H9 (cell line): ENCODE measurements at regions not wholly inside any gene's neighbourhood (a gene's known extent, or its start where the extent isn't known, plus 50 kb on each side); places are given as distances from the start of the nearest gene placed in this dataset.
A peak's percentile ranks its signal among the peaks of the same experiment; 100 is the strongest.

Experiments
- DNase-seq: peaks from one replicate; pipeline ENCODE4 v3.0.0-alpha.2; 2017
- H2AFZ ChIP-seq: one replicate; pipeline ENCODE4 v1.6.1; 2013; ENCODE audit warnings: mild to moderate bottlenecking, low read length, control low read depth, moderate library complexity
- H2AK5ac ChIP-seq: 2 replicates; pipeline ENCODE4 v1.6.1; 2013; ENCODE audit warnings: low read length, control low read depth, mixed read lengths; ENCODE audit not compliant: insufficient read length
- H2BK120ac ChIP-seq: one replicate; pipeline ENCODE4 v1.6.1; 2013; ENCODE audit warnings: low read depth, mild to moderate bottlenecking, low read length, control low read depth, inconsistent platforms; ENCODE audit not compliant: poor library complexity, severe bottlenecking
- H2BK12ac ChIP-seq: 2 replicates; pipeline ENCODE4 v1.6.1; 2013; ENCODE audit warnings: low read length, control low read depth, mixed read lengths, low read depth; ENCODE audit not compliant: insufficient read length
- H2BK15ac ChIP-seq: 2 replicates; pipeline ENCODE4 v1.6.1; 2013; ENCODE audit warnings: low read depth, low read length, control low read depth
- H2BK20ac ChIP-seq: one replicate; pipeline ENCODE4 v1.6.1; 2013; ENCODE audit warnings: low read depth, mild to moderate bottlenecking, low read length, control low read depth, inconsistent platforms; ENCODE audit not compliant: poor library complexity, severe bottlenecking
- H2BK5ac ChIP-seq: 2 replicates; pipeline ENCODE4 v1.6.1; 2013; ENCODE audit warnings: low read length, control low read depth, mixed read lengths; ENCODE audit not compliant: insufficient read length
- H3K14ac ChIP-seq: 2 replicates; pipeline ENCODE4 v1.6.1; 2013; ENCODE audit warnings: low read length, control low read depth; ENCODE audit not compliant: insufficient read depth
- H3K18ac ChIP-seq: 2 replicates; pipeline ENCODE4 v1.6.1; 2013; ENCODE audit warnings: low read depth, mild to moderate bottlenecking, mixed read lengths, low read length, control low read depth; ENCODE audit not compliant: insufficient read length
- H3K23ac ChIP-seq: 2 replicates; pipeline ENCODE4 v1.6.1; 2013; ENCODE audit warnings: low read length, control low read depth, mixed read lengths, low read depth; ENCODE audit not compliant: insufficient read length
- H3K23me2 ChIP-seq: 2 replicates; pipeline ENCODE4 v1.6.1; 2013; ENCODE audit warnings: low read depth, mild to moderate bottlenecking, mixed read lengths, low read length, control low read depth; ENCODE audit not compliant: insufficient read length, poor library complexity, severe bottlenecking
- H3K27ac ChIP-seq: 2 replicates; pipeline ENCODE4 v1.5.1; 2013; ENCODE audit warnings: low read length, control low read depth, mixed read lengths, low read depth; ENCODE audit not compliant: insufficient read length
- H3K27me3 ChIP-seq: 2 replicates; pipeline ENCODE4 v1.6.1; 2013; ENCODE audit warnings: low read length, control low read depth, inconsistent platforms; ENCODE audit not compliant: insufficient read depth
- H3K4ac ChIP-seq: 2 replicates; pipeline ENCODE4 v1.6.1; 2013; ENCODE audit warnings: low read depth, mild to moderate bottlenecking, control low read depth, inconsistent platforms, low read length, moderate library complexity
- H3K4me1 ChIP-seq: 2 replicates; pipeline ENCODE4 v1.6.1; 2013; ENCODE audit warnings: low read length, control low read depth, inconsistent platforms; ENCODE audit not compliant: insufficient read depth
- H3K4me2 ChIP-seq: 2 replicates; pipeline ENCODE4 v1.6.1; 2013; ENCODE audit warnings: low read length, control low read depth, mixed read lengths; ENCODE audit not compliant: insufficient read length, insufficient read depth
- H3K56ac ChIP-seq: 2 replicates; pipeline ENCODE4 v1.6.1; 2013; ENCODE audit warnings: low read depth, mild to moderate bottlenecking, mixed read lengths, low read length, control low read depth; ENCODE audit not compliant: insufficient read length
- H3K79me1 ChIP-seq: 2 replicates; pipeline ENCODE4 v1.6.1; 2013; ENCODE audit warnings: low read depth, mild to moderate bottlenecking, moderate library complexity, low read length, control low read depth, inconsistent platforms; ENCODE audit not compliant: insufficient read depth, poor library complexity, severe bottlenecking
- H3K79me2 ChIP-seq: 2 replicates; pipeline ENCODE4 v1.6.1; 2013; ENCODE audit warnings: low read length, control low read depth, inconsistent platforms; ENCODE audit not compliant: insufficient read depth
- H3K9ac ChIP-seq: 2 replicates; pipeline ENCODE4 v1.6.1; 2013; ENCODE audit warnings: low read length, control low read depth, mixed read lengths; ENCODE audit not compliant: insufficient read length; ENCODE audit errors: extremely low read depth
- H3K9me3 ChIP-seq: one replicate; pipeline ENCODE4 v1.6.1; 2013; ENCODE audit warnings: low read depth, low read length, inconsistent platforms; ENCODE audit not compliant: control insufficient read depth
- H3T11ph ChIP-seq: one replicate; pipeline ENCODE4 v1.6.1; 2013; ENCODE audit warnings: mild to moderate bottlenecking, low read length, control low read depth, inconsistent platforms
- H4K20me1 ChIP-seq: one replicate; pipeline ENCODE4 v1.6.1; 2013; ENCODE audit not compliant: control insufficient read depth, insufficient read length, insufficient read depth
- H4K5ac ChIP-seq: 2 replicates; pipeline ENCODE4 v1.6.1; 2013; ENCODE audit warnings: low read depth, mild to moderate bottlenecking, mixed read lengths, low read length, control low read depth; ENCODE audit not compliant: insufficient read length
- H4K8ac ChIP-seq: replicated peaks from 2 replicates; pipeline ENCODE4 v1.6.1; 2013; ENCODE audit warnings: low read length, control low read depth, mixed read lengths, low read depth; ENCODE audit not compliant: insufficient read length
- H4K91ac ChIP-seq: 2 replicates; pipeline ENCODE4 v1.6.1; 2013; ENCODE audit warnings: low read depth, mild to moderate bottlenecking, moderate library complexity, mixed read lengths, low read length, control low read depth; ENCODE audit not compliant: insufficient read length
- H3K27ac Mint-ChIP-seq, 3 experiments: 2 replicates in 2 of 3; 3 replicates in 1 of 3; pipeline ENCODE4 v1.8.0; 2020 to 2021; ENCODE audit warnings: mixed read lengths in 3 of 3, mild to moderate bottlenecking in 1 of 3, moderate library complexity in 1 of 3
- H3K27me3 Mint-ChIP-seq: 2 replicates; pipeline ENCODE4 v1.8.0; 2021; ENCODE audit warnings: low read depth, mild to moderate bottlenecking, moderate library complexity, mixed read lengths
- H3K36me3 Mint-ChIP-seq, 3 experiments: 2 replicates in 2 of 3; 3 replicates in 1 of 3; pipeline ENCODE4 v1.8.0; 2020 to 2021; ENCODE audit warnings: low read depth in 3 of 3, mixed read lengths in 3 of 3; ENCODE audit not compliant: insufficient read depth in 1 of 3
- H3K4me1 Mint-ChIP-seq, 2 experiments: 2 replicates each; pipeline ENCODE4 v1.8.0; 2020; ENCODE audit warnings: mixed read lengths in 2 of 2
- H3K4me3 Mint-ChIP-seq, 2 experiments: 2 replicates in 1 of 2; 3 replicates in 1 of 2; pipeline ENCODE4 v1.8.0; 2020 to 2021; ENCODE audit warnings: mild to moderate bottlenecking in 2 of 2, mixed read lengths in 2 of 2, moderate library complexity in 1 of 2
- H3K9me3 Mint-ChIP-seq, 2 experiments: 2 replicates in 1 of 2; 3 replicates in 1 of 2; pipeline ENCODE4 v1.8.0; 2020; ENCODE audit warnings: mild to moderate bottlenecking in 2 of 2, mixed read lengths in 2 of 2, moderate library complexity in 1 of 2
- CTCF ChIP-seq: fragments of 200-600 bp; sonication (generic); conservative IDR thresholded peaks from 3 replicates; pipeline ENCODE4 v1.8.0; 2021; ENCODE audit warnings: antibody characterized with exemption, mild to moderate bottlenecking
- WGBS: extraction: QIAGEN DNeasy Blood & Tissue Kit; methylation state at CpG from one replicate; pipeline ENCODE4 v1.1.7; 2013; ENCODE audit warnings: missing lambda C conversion rate, low lambda C conversion rate, mixed read lengths; ENCODE audit not compliant: insufficient read length; ENCODE audit errors: extremely low coverage; 5-methylcytosine and 5-hydroxymethylcytosine counted together

GRCh38 chr11:11213117-11213516, 139.9 kb downstream of the CSNK2A3 start:
- H3K27me3 ChIP-seq: no peaks in the 10 kb centered on the region
- peak; percentile 12 for DNase-seq
- H2BK12ac ChIP-seq: no peak overlapping the region
- H3K4me3 Mint-ChIP-seq: no peak overlapping the region
- peaks cover 0 to 5% of the 10 kb centered on the region in 2 experiments; a peak in 3 of 5 replicates for H3K9me3 Mint-ChIP-seq
- no peak overlapping the region for H2BK5ac ChIP-seq
- no peaks in the 10 kb centered on the region for H3K4me1 ChIP-seq
- H3K36me3 Mint-ChIP-seq: peaks cover 0 to 3% (median 0%) of the 10 kb centered on the region in 3 experiments; a peak in 1 of 7 replicates
- H2AFZ ChIP-seq: no peak overlapping the region
- H3K23me2 ChIP-seq: no peaks in the 10 kb centered on the region
- H3K27ac Mint-ChIP-seq: no peak overlapping the region
- no peak overlapping the region for H3K56ac ChIP-seq
- no peak overlapping the region for H3K14ac ChIP-seq
- no peaks in the 10 kb centered on the region for H3K79me2 ChIP-seq
- no peak for TF ChIP-seq CTCF
- H2BK20ac ChIP-seq: no peak overlapping the region
- no peak overlapping the region for H3T11ph ChIP-seq
- H3K79me1 ChIP-seq: no peaks in the 10 kb centered on the region
- H3K23ac ChIP-seq: no peak overlapping the region
- no peak overlapping the region for H2AK5ac ChIP-seq
- no peak overlapping the region for H3K27ac ChIP-seq
- no peak overlapping the region for H4K91ac ChIP-seq
- no peak overlapping the region for H2BK120ac ChIP-seq
- H4K8ac ChIP-seq: no peak overlapping the region
- peaks cover 2% of the 10 kb centered on the region; the same call in 1 of the 2 replicates for H3K27me3 Mint-ChIP-seq
- H3K18ac ChIP-seq: no peak overlapping the region
- no peak overlapping the region for H2BK15ac ChIP-seq
- H3K4ac ChIP-seq: no peak overlapping the region
- no peaks in the 10 kb centered on the region for H3K4me1 Mint-ChIP-seq
- H4K20me1 ChIP-seq: no peaks in the 10 kb centered on the region
- no peak overlapping the region for H3K4me2 ChIP-seq
- no CpG with 5 or more reads among the region's 4 CpGs for WGBS
- no peaks in the 10 kb centered on the region for H3K9me3 ChIP-seq
- H3K9ac ChIP-seq: no peak overlapping the region
- H4K5ac ChIP-seq: no peak overlapping the region
